HG02852 (cell line): ENCODE measurements at regions not wholly inside any gene's neighbourhood (a gene's known extent, or its start where the extent isn't known, plus 50 kb on each side); places are given as distances from the start of the nearest gene placed in this dataset.
"Not testable (repeated sequence)": the region's sequence is repeated elsewhere in the genome, so short reads cannot be mapped to it uniquely, and the experiment has no call there.

ENCODE experiments used
- ATAC-seq: cut with Tn5 transposase; IDR thresholded peaks from one replicate; pipeline ENCODE4 v1.9.1; 2021; ENCODE audit warnings: mild to moderate bottlenecking, moderate library complexity; ENCODE audit not compliant: unreplicated experiment

GRCh38 chr18:70554854-70555445 lies 266.1 kb downstream of the SOCS6 start:
- ATAC-seq, result no peak

- no peak for ATAC-seq
These were observed 265.1 kb downstream of the SOCS6 start for GRCh38 chr18:70553936-70554260.

DNA sequence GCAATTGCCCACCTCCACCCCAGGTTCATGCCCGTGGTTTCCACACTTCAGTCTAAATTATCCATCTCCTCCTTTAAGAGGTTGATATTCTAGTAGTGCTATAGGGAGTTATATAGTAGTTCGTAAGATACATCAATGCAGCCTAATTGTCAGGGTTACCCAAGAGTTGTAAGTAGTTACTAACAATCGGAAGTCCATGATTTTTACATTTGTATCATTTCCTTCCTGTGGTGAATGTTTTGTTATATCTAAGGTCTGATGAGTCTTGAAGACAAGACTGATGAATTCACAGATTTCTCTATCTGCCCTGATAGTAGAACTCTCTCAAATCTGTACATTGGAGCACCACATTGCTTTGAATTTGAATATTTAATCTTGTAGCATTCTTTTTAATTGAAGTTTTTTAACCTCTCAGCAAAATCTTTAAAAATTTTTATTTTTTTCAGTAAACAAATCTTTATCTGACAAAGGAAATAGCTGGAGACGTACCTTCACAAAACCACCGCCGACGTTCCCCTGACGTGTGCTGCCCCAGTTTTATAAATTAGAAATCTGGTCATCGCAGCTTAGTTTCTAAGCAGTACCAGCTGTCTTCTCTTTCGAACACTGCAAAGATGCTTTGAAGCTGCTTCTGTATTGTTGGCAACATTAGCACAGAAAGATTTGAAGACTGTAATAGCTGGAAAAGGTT lies 264.5 kb downstream of the SOCS6 start:
- no peak for ATAC-seq

DNA sequence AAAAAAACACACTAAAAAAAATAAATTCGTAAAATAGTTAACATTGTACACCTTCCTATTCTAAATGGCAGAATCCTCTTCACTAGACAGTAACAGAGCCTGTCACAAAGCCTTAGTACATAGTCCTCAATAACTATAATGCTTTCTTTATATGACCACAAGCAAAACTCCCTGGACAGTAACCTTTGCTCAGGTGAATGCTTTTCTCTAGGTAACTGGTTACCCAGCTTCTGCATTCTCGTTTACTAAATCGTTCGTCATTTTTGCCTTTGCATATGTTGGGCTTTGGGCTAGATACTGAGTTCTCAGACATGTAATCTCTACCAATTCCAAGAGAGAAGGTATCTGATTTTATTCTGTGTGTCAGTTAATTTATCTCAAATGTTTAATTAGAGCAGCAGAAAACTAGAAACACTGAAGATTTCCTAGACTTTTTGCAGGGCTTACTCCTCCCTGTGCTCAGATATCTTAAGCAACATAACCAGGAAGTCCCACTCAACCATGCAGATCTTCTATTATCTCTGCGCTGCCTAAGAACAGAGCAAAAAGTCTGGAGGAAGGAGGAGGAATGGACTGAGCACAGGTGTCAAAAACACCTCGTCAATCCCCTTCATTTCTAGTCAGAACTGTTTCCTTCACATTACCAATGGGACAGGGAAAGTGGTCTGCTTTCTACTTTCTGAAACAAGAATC lies 247.7 kb downstream of the SOCS6 start:
- ATAC-seq, result no peak

- ATAC-seq, result no peak
These were observed 246.2 kb downstream of the SOCS6 start for GRCh38 chr18:70535041-70535440.

DNA sequence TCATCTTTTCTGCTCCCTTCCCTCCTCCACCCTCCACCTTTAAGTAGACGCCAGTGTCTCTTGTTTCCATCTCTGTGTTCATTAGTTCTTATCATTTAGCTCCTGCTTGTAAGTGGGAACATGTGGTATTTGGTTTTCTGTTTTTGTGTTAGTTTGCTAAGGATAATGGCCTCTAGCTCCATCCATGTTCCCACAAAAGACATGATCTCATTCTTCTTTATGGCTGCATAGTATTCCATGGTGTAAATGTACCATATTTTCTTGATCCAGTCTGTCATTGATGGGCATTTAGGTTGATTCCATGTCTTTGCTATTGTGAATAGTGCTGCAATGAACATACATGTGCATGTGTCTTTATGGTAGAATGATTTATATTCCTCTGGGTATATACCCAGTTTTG lies 236.5 kb downstream of the SOCS6 start:
- not testable (repeated sequence) for ATAC-seq

DNA sequence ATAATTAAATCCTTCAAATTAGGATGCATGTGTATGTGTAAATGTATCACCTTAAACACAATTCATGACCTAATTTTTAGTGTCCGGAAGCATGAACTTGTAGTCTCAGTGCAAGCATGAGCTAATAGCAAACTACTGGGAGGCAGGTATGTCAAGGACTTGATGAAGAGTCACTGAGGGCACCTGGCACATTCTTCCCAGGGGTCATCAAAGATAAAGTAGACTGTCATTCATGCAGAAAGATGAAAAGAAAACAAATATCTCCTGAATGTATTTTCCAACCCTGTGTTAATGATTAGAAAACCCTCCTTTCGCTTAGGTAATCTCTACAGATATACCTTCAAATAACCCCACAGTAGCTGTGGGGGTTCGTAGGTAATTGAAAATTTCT lies 234.9 kb downstream of the SOCS6 start:
- ATAC-seq, result no peak

- no peak for ATAC-seq
These were observed 234.4 kb downstream of the SOCS6 start for GRCh38 chr18:70523035-70523791.

GRCh38 chr18:70522183-70522680 lies 233.4 kb downstream of the SOCS6 start:
- no peak for ATAC-seq

DNA sequence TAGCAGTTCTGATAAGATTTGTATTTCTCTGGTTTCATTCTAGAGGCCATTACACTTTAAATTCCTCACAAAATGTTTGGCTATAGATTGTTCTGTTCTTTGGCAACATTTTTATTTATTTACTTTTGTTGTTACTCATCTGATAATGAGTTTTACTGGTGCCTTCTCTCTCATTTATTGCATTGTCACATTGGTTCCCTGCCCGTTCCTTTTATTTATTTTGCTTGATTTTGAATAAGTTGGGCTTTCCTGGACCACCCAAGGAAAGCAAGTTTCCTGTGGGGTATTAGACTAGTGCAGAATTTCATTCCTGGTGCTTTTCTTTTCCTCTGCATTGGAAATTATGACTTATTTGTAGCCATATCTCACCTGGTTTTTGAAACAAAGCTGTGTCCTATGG lies 232.0 kb downstream of the SOCS6 start:
- no peak for ATAC-seq

DNA sequence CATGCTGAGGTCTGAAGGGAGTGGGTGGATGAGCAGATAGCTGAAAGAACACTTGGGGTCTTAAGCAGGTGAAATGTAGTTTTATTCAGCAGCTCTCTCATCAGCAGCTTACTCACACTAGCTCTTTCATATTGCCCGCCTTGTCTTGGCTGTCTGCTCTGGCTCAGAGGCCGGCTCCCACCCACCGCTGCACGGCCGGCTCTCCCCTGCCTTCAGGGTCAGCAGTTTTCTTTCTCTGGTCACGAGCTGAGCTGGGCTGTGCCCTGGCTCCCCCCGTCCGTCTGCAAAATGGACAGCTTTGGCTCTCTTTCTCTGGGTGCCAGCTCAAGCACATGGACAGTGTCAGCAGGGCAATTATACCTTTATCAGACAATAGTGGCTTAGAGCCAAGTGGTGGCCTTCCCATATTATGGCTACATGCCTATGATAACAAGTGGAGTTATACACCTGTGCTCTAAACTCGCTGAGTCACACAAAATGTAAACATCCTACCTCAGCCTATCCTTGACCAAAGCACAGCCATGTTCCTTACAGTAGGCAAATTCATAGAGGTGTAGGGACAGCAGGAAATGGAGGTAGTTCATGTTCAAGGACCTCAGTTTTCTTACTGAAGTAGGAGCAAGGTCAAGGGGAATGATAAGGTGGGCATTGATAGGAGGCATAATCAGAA lies 224.8 kb downstream of the SOCS6 start:
- no peak for ATAC-seq

GRCh38 chr18:70507970-70508369 lies 219.1 kb downstream of the SOCS6 start:
- ATAC-seq, result no peak

DNA sequence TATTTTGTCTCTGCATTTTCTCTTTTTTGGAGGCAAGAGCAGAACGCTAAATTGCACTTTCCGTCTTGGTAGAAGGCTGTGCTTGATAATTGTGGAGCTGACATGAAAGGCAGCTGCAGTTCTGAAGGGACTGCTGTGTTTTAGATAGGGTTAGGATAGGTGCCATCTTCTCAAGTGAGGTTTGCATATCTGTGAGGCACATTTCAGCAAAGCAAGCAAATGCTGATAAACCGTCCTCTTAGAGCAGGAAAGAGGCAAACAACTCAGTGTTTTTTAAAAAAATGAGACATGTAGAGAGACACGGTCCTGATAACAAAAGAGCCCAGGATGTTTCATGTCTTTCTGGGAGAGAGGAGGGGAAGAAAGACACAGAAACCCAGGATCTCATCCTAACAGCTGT lies 217.7 kb downstream of the SOCS6 start:
- ATAC-seq, result no peak

DNA sequence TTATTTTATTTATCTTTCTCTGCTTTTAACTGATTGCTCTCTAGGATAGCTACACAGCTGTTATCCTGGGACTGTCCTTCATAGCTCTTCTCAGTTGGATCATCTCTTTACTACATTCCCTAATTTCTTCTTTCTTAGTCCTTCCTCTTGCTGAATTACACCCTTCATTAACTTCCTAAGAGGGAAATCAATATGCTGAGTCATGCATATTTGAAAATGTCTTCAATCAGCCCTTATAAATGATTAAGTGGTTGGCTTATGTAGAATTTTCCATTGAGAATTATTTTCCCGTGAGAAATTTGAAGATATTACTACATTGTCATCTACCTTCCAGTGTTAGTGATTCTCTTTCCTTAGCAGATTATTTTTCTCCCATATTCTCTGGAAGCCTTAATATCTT lies 214.2 kb downstream of the SOCS6 start:
- no peak for ATAC-seq

DNA sequence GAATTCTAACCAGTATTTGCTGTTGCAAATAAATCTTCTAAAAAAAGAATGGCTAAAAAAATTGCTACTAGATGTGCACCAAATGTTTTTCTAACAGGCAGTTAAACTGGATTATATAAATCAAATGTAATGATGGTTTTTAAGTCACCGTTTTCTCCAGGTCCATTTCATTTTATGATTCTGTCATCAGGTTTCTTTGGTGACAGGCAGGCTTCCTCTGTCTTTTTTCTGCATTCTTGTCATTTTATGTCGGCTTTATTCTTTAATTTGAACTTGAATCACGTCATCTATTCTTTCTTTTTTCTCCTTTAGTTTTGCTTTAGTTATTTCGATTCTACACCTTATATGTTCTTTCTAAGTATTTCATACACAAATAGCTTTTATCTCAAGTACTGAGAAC lies 212.5 kb downstream of the SOCS6 start:
- ATAC-seq, result no peak

DNA sequence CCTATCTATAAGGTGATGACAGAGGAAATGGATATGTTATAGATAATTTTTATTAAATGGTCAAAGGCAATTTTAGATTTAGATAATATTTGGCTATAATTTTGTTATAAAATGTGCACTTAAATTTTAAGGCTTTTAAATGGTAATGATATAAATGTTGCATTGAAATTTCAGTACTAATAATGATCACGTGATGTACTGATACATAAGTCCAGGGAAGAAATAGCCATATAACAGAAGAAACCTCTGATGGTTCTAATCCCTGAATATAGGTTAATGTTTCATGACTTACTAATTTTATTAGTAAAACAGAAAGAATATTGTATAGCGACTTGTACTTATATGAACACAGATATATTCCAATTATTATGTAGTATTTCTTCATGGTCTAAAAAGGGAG lies 211.9 kb downstream of the SOCS6 start:
- no peak for ATAC-seq

- no peak for ATAC-seq
These were observed 210.4 kb downstream of the SOCS6 start for GRCh38 chr18:70499218-70499691.

DNA sequence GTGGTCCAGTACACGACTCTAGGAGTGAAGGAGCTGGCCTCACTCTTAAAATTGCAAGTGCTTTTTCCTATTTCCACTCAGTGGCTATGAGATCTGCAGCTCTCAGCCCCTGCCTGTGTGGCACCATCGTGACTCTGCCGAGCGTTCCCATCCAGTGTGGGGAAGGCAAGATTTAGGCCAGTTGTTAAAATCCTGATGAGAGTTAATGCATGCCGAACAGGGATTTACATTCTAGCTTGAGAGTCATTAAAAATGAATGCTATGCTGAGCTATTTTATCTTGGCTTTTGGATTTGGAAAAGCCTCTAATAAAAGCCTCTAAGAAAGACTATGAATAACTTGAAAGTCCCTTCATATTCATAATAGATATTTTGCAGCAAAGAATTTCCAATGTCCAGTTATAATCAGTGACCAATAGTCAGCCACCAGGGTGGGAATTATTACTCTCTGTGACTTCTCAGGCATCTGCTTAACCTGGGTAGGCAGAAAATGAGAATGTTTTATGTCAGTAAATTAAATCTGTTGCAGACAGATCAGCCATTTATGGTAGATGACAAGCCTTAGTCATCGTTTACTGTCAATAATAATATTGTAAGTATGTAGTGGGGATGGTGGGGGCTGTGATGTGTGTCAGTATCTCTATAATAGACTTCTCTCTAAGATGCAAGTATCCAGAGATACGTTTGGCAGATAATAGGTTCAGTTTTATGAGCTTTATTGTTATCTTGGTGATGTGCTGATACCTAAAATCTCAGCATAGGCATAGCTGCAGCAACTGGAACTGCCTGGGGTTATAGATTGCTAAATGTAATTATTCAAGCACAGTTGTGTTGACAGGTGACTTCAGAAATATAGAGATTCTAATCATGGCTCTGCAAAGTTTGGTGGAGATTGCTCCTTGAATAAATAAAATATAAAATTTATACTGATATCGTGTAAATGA lies 207.8 kb downstream of the SOCS6 start:
- ATAC-seq, result no peak

GRCh38 chr18:70494524-70494923 lies 205.7 kb downstream of the SOCS6 start:
- no peak for ATAC-seq

- no peak for ATAC-seq
These were observed 204.6 kb downstream of the SOCS6 start for GRCh38 chr18:70493461-70493860.
